Osteoblast (primary cell): ENCODE measurements at regions not wholly inside any gene's neighbourhood (a gene's known extent, or its start where the extent isn't known, plus 50 kb on each side); places are given as distances from the start of the nearest gene placed in this dataset.

Source experiments
- DNase-seq: peaks from one replicate; pipeline ENCODE4 v3.0.0; 2011; ENCODE audit warnings: low spot score, mixed read lengths; ENCODE audit not compliant: insufficient read length; ENCODE audit errors: missing footprints
- H2AFZ ChIP-seq: 2 replicates; pipeline ENCODE4 v1.6.0; 2011; ENCODE audit warnings: mild to moderate bottlenecking, low read length
- H3K27ac ChIP-seq: 2 replicates; pipeline ENCODE4 v1.5.1; 2011; ENCODE audit warnings: mild to moderate bottlenecking, low read depth, low read length, moderate library complexity
- H3K27me3 ChIP-seq: 2 replicates; pipeline ENCODE4 v1.6.0; 2012; ENCODE audit warnings: mild to moderate bottlenecking, control low read depth, inconsistent platforms, low read length, moderate library complexity; ENCODE audit not compliant: insufficient read depth
- H3K36me3 ChIP-seq: 2 replicates; pipeline ENCODE4 v1.5.1; 2011; ENCODE audit warnings: mild to moderate bottlenecking, low read length, control low read depth, moderate library complexity; ENCODE audit not compliant: insufficient read depth
- H3K4me1 ChIP-seq: 2 replicates; pipeline ENCODE4 v1.5.1; 2011; ENCODE audit warnings: mild to moderate bottlenecking, low read length, control low read depth, moderate library complexity; ENCODE audit not compliant: insufficient read depth
- H3K4me2 ChIP-seq: 2 replicates; pipeline ENCODE4 v1.6.0; 2011; ENCODE audit warnings: mild to moderate bottlenecking, low read length; ENCODE audit not compliant: insufficient read depth
- H3K4me3 ChIP-seq: fragments of 200-600 bp; sonication (generic); 3 replicates; pipeline ENCODE4 v1.5.1; 2012; ENCODE audit warnings: mild to moderate bottlenecking, low read length, inconsistent platforms; ENCODE audit not compliant: insufficient read depth
- H3K79me2 ChIP-seq: 2 replicates; pipeline ENCODE4 v1.6.0; 2012; ENCODE audit warnings: mild to moderate bottlenecking, low read length, control low read depth, inconsistent platforms; ENCODE audit not compliant: insufficient read depth
- H3K9me3 ChIP-seq: 2 replicates; pipeline ENCODE4 v1.5.1; 2011; ENCODE audit warnings: low read depth, low read length, control low read depth
- H4K20me1 ChIP-seq: 2 replicates; pipeline ENCODE4 v1.6.0; 2012; ENCODE audit warnings: mild to moderate bottlenecking, low read length, control low read depth; ENCODE audit not compliant: insufficient read depth
- CTCF ChIP-seq: IDR thresholded peaks from 2 replicates; pipeline ENCODE4 v1.5.1; 2011; ENCODE audit warnings: mild to moderate bottlenecking, low read depth, low read length, moderate library complexity; ENCODE audit errors: extremely low read depth

- Histone ChIP-seq H3K79me2 (no peaks in the 10 kb centered on the region), H3K27me3 (no peaks in the 10 kb centered on the region), H3K36me3 (no peaks in the 10 kb centered on the region), H2AFZ (no peak overlapping the region), H3K4me1 (no peaks in the 10 kb centered on the region), H3K4me2 (no peak overlapping the region), H3K4me3 (no peak overlapping the region), H3K27ac (no peak overlapping the region), H4K20me1 (no peaks in the 10 kb centered on the region), H3K9me3 (no peaks in the 10 kb centered on the region)
- no peak for TF ChIP-seq CTCF
- no peak for DNase-seq
Observed at GRCh38 chr10:128571745-128572144, 445.5 kb upstream of the MKI67 start.

GRCh38 chr10:128572696-128573095 lies 446.5 kb upstream of the MKI67 start:
- H3K4me1 ChIP-seq, result no peaks in the 10 kb centered on the region
- H4K20me1 ChIP-seq, result no peaks in the 10 kb centered on the region
- H3K27me3 ChIP-seq, result no peaks in the 10 kb centered on the region
- H3K4me2 ChIP-seq, result no peak overlapping the region
- no peak overlapping the region for H2AFZ ChIP-seq
- no peak overlapping the region for H3K27ac ChIP-seq
- TF ChIP-seq CTCF, result no peak
- DNase-seq, result no peak
- H3K79me2 ChIP-seq, result no peaks in the 10 kb centered on the region
- no peaks in the 10 kb centered on the region for H3K9me3 ChIP-seq
- H3K36me3 ChIP-seq, result no peaks in the 10 kb centered on the region
- no peak overlapping the region for H3K4me3 ChIP-seq

GRCh38 chr10:128573281-128573845 lies 447.1 kb upstream of the MKI67 start:
- Histone ChIP-seq H3K4me1 (no peaks in the 10 kb centered on the region), H3K27me3 (no peaks in the 10 kb centered on the region), H4K20me1 (no peaks in the 10 kb centered on the region), H3K79me2 (no peaks in the 10 kb centered on the region), H3K4me2 (no peak overlapping the region), H3K9me3 (no peaks in the 10 kb centered on the region), H3K27ac (no peak overlapping the region), H3K4me3 (no peak overlapping the region), H3K36me3 (no peaks in the 10 kb centered on the region), H2AFZ (no peak overlapping the region)
- no peak for TF ChIP-seq CTCF
- DNase-seq, result no peak

GRCh38 chr10:128573986-128574385 lies 447.8 kb upstream of the MKI67 start:
- no peaks in the 10 kb centered on the region for H3K36me3 ChIP-seq
- H3K4me3 ChIP-seq, result no peak overlapping the region
- no peaks in the 10 kb centered on the region for H4K20me1 ChIP-seq
- no peaks in the 10 kb centered on the region for H3K27me3 ChIP-seq
- no peaks in the 10 kb centered on the region for H3K9me3 ChIP-seq
- no peaks in the 10 kb centered on the region for H3K79me2 ChIP-seq
- no peak for TF ChIP-seq CTCF
- H2AFZ ChIP-seq, result no peak overlapping the region
- H3K4me2 ChIP-seq, result no peak overlapping the region
- no peak for DNase-seq
- no peak overlapping the region for H3K27ac ChIP-seq
- no peaks in the 10 kb centered on the region for H3K4me1 ChIP-seq
